Keratinocyte (primary cell): ENCODE measurements at regions not wholly inside any gene's neighbourhood (a gene's known extent, or its start where the extent isn't known, plus 50 kb on each side); places are given as distances from the start of the nearest gene placed in this dataset.

Experiments
- CTCF ChIP-seq, 3 experiments: IDR thresholded peaks in 1 of 3; conservative IDR thresholded peaks in 1 of 3; optimal IDR thresholded peaks in 1 of 3; 2 replicates in 2 of 3; 3 replicates in 1 of 3; pipeline versions ENCODE3 to v1.5.1; 2011; ENCODE audit warnings: low read length in 3 of 3, mild to moderate bottlenecking in 3 of 3, moderate library complexity in 2 of 3, control low read depth in 1 of 3, inconsistent platforms in 1 of 3; ENCODE audit not compliant: insufficient read depth in 2 of 3; ENCODE audit errors: extremely low read depth in 1 of 3
- EZH2 ChIP-seq: IDR thresholded peaks from one replicate; pipeline ENCODE4 v1.6.1; 2012; ENCODE audit warnings: inconsistent platforms, mild to moderate bottlenecking, low read length, moderate library complexity

GRCh38 chr3:56952061-56952460, 108.4 kb upstream of the SPATA12 start:
- TF ChIP-seq CTCF (optimal IDR thresholded peaks at IDR 0.05 in 1 of 3, IDR thresholded peaks at IDR 0.05 in 1 of 3, conservative IDR thresholded peaks at IDR 0.05 in 1 of 3; ENCODE audit: extremely low read depth in 1 of 3, insufficient read depth in 2 of 3, low read length in 3 of 3): no peak
- TF ChIP-seq EZH2: no peak
